Fibroblast of the conjunctiva (primary cell): ENCODE measurements at regions not wholly inside any gene's neighbourhood (a gene's known extent, or its start where the extent isn't known, plus 50 kb on each side); places are given as distances from the start of the nearest gene placed in this dataset.
"Not testable (repeated sequence)": the region's sequence is repeated elsewhere in the genome, so short reads cannot be mapped to it uniquely, and the experiment has no call there.

Experiments used
- DNase-seq: peaks from one replicate; pipeline ENCODE4 v3.0.0-alpha.2; 2010; ENCODE audit warnings: low read depth

GRCh38 chr15:87752250-87752951 is 504.1 kb downstream of the NTRK3 start:
- DNase-seq, result peak; percentile 13

DNA sequence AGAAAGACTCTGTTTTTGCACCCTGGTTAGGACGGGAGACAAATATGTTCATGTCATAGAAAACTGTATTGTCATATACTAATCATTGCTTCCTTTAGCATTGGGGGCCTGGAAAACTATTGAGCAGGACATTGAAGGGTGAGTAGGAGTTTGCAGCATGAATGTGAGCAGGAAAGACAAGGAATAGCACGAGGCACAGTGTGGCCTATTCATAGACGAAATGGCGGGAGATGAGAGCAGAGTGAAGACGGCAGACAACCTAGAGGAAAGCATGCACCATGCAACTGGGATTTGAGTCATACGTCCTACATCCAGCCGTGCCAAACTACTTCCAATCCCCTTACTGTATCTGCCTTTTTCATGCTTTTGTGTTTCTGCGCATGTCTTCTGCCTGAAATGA is 508.1 kb downstream of the NTRK3 start:
- DNase-seq, result no peak

DNA sequence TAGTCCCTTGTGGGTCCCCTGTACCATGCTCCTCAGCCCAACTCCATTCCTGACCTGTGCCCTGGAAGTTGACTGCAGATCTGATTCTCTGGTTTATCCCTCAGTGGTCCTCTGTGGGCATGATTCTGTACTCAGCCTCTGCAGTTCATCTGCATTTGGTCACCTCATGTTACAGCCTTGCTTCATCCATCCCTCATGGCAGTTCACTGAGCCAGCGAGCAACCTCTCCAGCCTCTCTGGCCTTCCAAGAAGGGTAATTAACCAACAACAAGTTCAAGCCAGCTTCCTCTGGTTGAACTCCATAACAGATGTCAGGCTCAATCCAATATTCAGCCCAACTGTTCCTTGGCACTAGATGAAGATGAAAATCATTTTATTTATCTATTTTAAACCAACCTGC is 509.5 kb downstream of the NTRK3 start:
- DNase-seq, result no peak

GRCh38 chr15:87746333-87746732 is 510.2 kb downstream of the NTRK3 start:
- no peak for DNase-seq

DNA sequence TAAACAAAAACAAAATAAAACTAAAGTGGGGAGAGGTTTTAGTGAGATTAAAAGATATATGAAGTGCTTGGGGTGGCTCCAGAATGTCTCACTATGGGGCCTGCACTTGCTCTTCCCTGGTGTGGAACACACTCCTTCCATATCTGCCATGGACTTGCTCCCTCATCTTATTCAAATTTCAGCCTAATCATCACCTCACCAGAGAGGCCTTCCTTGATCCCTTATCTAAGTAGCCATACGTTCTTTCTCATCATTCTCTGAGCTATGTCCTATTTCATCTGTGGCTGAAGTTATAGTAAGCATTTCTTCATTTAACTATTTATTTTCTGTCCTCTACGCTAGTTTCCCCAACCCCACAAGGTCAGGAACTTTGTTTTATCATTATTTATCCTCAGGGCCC is 511.7 kb downstream of the NTRK3 start:
- no peak for DNase-seq

DNA sequence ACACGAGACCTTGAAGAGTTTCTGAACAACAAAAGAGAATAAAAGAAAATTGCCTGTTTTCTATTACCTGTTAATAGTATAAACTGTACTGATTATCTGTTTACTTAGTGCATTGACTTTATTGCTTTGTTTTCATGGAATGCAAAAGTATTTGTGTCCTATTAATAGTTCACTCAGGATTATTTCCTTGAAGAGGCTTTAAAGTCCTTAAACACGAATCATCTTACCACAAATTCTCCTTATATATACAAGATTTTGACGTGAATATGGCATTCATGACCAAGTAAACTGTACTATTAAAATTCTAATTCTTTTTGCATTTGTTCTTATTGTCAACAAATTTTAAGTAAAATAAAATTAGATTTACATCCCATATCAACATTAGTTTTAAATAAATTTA is 513.0 kb downstream of the NTRK3 start:
- no peak for DNase-seq

GRCh38 chr15:87741350-87741749 is 515.2 kb downstream of the NTRK3 start:
- DNase-seq, result no peak

GRCh38 chr15:87740655-87741344 is 515.7 kb downstream of the NTRK3 start:
- no peak for DNase-seq

GRCh38 chr15:87739866-87740265 is 516.7 kb downstream of the NTRK3 start:
- DNase-seq, result no peak

- no peak for DNase-seq
Measured at GRCh38 chr15:87739081-87739480, 517.5 kb downstream of the NTRK3 start.

DNA sequence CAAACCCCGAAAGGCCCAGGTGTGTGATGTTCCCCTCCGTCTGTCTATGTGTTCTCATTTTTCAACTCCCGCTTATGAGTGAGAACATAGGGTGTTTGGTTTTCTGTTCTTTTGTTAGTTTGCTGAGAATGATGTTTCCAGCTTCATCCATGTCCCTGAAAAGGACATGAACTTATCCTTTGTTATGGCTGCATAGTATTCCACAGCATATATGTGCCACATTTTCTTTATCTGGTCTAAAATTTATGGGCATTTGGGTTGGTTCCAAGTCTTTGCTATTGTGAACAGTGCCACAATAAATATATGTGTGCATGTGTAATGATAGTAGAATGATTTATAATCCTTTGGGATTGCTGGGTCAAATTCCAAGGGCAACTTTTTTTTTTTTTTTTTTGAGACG is 519.1 kb downstream of the NTRK3 start:
- DNase-seq, result not testable (repeated sequence)

DNA sequence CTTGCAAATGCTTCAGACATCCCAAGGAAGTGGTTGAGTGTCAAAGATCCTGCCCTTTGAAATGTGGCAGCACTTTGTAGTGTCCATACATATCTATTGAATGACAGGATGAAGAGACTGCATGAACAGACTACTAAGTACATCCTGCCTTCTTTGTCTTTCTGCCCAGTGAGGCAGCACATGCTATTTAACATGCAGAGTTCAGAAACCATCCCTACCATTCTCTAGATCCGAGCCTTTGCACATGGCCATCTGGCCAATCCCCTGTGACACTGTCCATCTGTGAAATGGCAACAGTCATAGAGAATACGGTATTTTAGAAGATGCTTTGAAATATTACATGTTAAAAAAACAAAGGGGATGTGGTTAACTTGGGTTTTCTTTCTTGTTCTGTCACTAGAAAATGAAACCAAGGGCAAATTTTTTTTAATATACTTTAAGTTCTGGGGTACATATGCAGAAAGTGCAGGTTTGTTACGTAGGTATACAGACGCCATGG is 519.6 kb downstream of the NTRK3 start:
- DNase-seq, result no peak

DNA sequence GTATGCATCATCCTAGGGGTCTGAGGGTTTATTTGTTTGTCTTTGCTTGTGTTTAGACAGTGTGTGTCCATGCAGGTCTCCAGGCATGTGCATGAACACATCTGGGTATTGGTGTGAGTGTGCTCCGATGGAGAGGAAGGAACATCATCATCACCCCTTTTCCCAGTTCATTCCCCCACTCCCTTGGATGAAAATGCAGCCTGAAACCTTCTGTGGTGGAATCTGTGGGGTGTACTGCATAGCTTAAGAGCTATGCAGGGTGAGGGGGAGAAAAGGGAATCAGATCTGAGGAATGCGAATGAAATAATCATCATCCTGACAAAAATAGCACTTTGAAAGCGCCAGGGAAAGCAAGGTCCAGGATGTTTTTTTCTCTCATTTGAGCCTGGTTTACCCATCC is 520.1 kb downstream of the NTRK3 start:
- no peak for DNase-seq

DNA sequence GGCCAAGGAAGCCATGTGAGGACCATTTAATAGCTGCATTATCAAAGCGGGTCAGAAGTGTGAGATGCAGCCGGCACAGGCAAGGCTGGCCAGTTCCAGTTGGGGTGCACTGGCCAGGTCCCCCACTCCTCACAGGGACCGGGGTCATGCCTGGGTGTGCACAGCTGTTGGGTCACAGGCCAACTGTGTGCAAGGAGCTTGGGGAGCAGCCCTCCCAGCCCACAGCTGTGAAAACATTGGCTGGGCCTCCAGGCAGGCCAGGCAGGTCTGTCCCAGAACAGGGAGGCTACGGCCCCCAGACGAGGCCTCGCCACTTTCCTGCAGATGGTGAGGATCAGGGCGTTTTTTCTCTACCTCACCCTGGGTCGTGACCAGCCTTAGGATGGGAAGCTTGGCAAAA is 521.0 kb downstream of the NTRK3 start:
- DNase-seq, result no peak

DNA sequence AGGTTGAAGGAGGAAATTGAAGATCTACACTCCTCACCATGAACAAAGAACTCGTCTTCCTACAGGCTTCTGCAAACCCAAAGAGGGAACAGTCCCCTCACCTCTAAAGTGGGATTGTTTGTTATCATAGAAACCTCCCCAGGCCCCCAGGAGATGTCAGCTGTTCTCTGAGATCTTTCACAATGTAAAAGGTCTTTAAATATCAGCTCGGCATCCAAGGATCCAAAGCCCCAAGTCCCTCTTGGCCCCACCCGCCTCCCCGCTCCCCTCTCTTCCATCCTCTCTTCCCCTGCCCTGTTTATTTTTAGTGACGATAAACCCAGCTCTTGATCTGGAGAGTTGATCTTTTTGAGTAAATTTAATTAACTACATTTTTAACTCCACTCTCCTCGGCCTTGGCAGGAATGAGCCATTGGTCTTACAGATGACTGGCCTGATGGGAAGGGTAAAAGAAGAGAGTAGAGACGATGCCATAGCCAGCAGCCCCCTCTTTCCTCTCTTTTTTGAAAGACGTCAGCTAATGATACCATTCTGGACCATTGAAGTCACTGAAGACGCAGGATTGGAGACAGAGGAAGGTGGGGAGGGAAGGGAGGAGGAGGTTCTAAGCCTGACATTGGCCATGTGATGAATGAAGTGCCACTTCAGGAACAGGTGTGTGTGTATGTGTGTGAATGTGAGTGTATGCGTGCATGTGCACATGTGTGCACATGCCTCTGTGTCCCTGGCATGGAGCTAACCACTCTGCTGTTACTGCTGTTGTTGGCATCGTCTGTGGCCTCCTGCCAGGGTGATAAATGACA is 521.8 kb downstream of the NTRK3 start:
- DNase-seq, result no peak

DNA sequence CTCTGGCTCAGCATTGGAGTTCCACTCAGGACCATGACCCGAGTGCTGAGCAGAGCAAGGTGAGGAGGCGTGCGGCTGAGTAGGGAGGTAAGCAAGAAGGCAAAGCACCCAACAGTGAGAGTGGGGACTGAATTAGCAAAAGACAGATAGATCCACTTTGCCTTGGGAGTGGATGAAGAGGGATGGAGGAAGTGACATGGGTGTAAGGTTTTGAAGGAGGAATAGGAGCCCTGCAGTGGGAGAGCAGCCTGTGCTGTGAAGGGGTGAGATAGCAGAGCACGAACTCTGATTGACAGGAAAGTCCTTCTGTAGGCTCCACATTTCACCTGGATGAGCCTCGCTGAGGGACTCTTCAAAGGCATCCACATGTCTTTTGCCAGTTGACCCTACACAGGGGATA is 522.6 kb downstream of the NTRK3 start:
- no peak for DNase-seq

DNA sequence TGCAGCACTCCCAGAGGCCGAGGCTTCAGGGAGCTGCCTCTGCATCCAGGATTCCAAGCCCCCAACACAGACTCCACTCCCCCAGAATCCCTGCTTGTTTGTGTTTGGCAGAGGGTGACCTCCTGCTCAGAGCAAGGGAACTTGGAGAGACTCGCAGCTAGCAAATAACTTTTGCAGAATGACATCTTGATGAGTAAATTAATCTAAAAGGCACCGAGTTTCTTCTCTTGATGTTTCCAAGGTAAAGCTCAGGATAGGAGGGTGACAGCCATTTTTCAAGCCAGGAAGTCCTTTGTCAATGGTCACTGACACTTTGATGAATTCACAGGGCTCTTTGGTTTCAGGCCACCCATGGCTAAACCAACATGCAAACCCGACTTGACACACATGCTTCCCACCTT is 523.0 kb downstream of the NTRK3 start:
- DNase-seq, result no peak

DNA sequence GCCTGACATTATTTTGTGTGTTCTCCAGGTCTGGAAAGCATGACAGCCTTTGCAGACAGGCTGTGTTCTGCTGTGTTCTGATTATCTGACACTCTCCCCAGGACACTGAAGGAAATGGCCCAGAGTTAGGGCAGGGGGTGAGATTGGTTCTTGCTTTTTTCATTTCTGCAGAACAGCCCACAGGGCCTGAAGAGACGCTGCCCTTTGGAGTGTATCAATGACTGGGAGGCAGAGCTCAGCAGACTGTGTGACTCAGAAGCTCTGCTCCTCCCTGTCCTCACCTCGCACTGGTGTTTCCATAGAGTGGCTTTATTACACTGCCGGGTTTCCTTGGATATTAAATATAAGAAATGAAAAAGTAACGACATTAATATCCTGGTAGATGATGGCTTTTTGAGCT is 523.6 kb downstream of the NTRK3 start:
- DNase-seq, result no peak

DNA sequence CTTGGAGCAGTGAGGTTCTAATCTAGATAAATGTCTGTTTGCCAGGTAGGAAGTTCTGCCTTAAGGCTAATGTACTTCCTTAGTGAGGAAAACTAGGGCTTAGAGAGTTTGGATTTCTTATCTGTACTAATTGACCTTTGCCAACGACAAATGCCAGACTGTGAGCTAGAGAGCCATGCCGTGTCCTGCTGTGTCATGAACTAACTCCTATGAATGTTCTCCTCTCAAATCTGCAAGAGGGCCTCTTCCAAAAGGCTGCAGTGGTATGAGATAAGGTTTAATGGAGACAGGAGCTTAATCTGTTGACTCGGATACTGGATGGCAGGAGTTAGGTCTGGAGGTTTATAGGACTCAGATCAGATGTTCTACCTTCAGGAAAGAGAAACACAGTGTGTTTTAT is 524.9 kb downstream of the NTRK3 start:
- no peak for DNase-seq

GRCh38 chr15:87730706-87731105 is 525.8 kb downstream of the NTRK3 start:
- no peak for DNase-seq

DNA sequence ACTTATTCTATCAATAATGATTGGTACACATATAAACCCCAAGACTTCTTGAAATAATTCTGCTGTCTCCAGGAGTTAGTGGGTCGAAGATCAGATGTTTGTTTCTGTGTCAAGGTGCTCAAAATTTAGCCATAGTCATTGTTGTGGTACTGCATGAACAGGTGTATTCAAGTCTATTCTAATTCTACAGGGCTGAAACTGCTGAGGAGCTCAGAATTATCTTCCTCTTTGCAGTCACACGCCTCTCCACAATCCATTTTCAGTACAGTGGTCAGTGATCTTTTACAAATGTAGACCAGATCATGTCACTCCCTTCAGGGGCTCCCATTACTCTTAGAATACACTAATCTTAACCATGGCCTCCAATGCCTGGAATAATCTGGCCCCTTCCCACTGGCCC is 527.5 kb downstream of the NTRK3 start:
- DNase-seq, result no peak

DNA sequence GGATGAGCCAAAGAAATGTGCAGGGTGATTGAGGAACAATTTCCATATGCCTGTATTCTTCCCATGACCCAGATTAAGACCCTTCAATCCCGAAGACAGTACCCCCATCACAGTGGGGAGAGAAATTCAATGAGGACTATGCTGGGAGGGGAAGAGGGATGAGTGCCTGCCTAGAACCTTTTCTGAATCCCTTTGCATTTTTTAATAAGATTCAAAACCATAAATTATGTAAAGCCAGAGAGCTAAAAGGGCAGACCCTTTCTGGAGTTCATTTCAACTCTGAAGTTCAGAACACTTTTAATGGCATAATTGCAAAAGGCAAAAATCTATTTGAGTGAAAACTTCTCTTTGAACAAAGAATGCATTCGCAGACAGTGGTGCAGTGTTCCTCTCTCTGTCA is 529.5 kb downstream of the NTRK3 start:
- DNase-seq, result no peak

DNA sequence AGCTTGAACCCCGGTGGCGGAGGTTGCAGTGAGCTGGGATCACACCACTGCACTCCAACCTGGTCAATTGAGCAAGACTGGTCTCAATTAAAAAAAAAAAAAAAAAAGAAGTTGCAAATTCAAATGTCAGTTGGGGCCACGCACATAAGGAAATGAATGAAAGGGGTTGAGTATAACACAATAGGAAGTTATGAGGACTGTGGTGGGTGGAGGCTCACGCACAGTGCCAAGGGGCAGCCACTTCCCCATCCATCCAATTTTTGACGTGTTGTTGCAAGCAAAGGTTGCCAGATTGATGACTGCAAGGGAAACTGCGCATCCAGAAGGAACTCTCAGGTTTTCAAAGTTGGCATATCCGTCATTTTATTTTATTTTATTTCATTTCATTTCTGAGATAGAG is 532.2 kb downstream of the NTRK3 start:
- no peak for DNase-seq
